Progenitor cell of endocrine pancreas (in vitro differentiated cells): ENCODE measurements at regions not wholly inside any gene's neighbourhood (a gene's known extent, or its start where the extent isn't known, plus 50 kb on each side); places are given as distances from the start of the nearest gene placed in this dataset.

Experiments
- DNase-seq: peaks from one replicate; pipeline ENCODE4 v3.0.0; 2021; ENCODE audit warnings: low spot score; ENCODE audit not compliant: unreplicated experiment
- H3K27ac Mint-ChIP-seq: 2 replicates; pipeline ENCODE4 v1.8.0; 2021; ENCODE audit warnings: mild to moderate bottlenecking, moderate library complexity, mixed read lengths
- H3K27me3 Mint-ChIP-seq: 2 replicates; pipeline ENCODE4 v1.8.0; 2021; ENCODE audit warnings: mixed read lengths
- H3K36me3 Mint-ChIP-seq: 2 replicates; pipeline ENCODE4 v1.8.0; 2022; ENCODE audit warnings: mixed read lengths; ENCODE audit not compliant: insufficient read depth
- H3K4me1 Mint-ChIP-seq: 2 replicates; pipeline ENCODE4 v1.8.0; 2021; ENCODE audit warnings: low read depth, mixed read lengths
- H3K4me3 Mint-ChIP-seq: 2 replicates; pipeline ENCODE4 v1.8.0; 2021; ENCODE audit warnings: low read depth, mild to moderate bottlenecking, moderate library complexity, mixed read lengths
- H3K9me3 Mint-ChIP-seq: 2 replicates; pipeline ENCODE4 v1.8.0; 2021; ENCODE audit warnings: low read depth, mixed read lengths
- TF ChIP-seq, protein P1 (sequence below): fragments of 200-600 bp; sonication (generic); IDR thresholded peaks from one replicate; pipeline ENCODE4 v1.5.0; 2021; ENCODE audit warnings: antibody characterized with exemption, mild to moderate bottlenecking; ENCODE audit not compliant: unreplicated experiment

DNA sequence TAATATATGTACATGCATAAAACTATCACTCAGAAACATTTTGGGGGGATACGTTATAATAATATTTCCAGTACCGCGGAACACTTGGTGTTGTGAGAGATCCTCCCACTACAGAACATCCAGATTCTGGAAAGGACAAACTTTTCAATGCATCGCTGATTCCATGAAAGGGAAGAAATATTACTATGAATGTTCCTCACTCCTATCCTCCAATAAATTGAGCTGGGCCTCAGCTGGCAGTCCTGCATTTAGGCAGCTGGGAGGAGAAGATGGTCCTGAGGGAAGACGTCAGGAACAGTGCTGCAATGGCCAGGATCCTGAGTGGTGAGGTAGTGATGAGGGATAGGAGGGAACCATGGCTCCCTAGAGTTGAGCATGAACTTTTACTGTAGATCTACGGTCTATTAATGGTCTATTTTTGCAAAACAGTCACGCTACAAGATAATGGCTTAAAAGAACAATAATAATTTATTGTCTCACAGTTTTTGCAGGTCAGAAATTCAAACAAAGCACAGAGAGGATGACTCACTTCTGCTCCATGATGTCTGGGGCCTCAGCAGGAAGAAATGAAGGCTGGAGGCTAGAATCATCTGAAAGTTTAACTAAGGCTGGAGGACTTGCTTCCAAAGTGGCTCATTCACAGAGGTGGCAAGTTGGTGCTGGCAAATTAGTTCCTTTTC is 538.1 kb downstream of the STIM2 start:
- DNase-seq = no peak
- TF ChIP-seq, protein P1, sequence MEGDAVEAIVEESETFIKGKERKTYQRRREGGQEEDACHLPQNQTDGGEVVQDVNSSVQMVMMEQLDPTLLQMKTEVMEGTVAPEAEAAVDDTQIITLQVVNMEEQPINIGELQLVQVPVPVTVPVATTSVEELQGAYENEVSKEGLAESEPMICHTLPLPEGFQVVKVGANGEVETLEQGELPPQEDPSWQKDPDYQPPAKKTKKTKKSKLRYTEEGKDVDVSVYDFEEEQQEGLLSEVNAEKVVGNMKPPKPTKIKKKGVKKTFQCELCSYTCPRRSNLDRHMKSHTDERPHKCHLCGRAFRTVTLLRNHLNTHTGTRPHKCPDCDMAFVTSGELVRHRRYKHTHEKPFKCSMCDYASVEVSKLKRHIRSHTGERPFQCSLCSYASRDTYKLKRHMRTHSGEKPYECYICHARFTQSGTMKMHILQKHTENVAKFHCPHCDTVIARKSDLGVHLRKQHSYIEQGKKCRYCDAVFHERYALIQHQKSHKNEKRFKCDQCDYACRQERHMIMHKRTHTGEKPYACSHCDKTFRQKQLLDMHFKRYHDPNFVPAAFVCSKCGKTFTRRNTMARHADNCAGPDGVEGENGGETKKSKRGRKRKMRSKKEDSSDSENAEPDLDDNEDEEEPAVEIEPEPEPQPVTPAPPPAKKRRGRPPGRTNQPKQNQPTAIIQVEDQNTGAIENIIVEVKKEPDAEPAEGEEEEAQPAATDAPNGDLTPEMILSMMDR = no peak
- H3K27me3 Mint-ChIP-seq = no peaks in the 10 kb centered on the region
- peaks cover 19% of the 10 kb centered on the region for H3K9me3 Mint-ChIP-seq
- H3K27ac Mint-ChIP-seq = no peak overlapping the region
- no peaks in the 10 kb centered on the region for H3K36me3 Mint-ChIP-seq
- no peak overlapping the region for H3K4me3 Mint-ChIP-seq
- no peaks in the 10 kb centered on the region for H3K4me1 Mint-ChIP-seq

DNA sequence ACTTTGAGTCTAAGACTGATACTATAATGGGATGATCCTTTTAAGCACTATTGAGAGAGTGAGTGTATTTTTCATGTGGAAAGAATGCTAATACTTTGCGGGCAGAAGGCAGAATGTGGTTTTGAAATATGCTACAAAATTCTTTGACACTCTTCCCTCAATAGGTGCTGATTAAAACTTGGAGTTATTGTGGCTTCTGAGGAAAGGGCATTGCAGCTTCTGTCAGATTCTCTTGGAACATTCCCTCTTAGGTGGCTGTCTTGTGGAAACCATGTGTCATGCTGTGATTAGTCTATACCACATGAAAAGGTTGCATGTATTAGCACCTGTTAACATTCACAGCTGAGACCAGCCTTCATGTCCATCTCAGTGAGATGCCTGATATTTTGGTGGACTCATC is 547.0 kb downstream of the STIM2 start:
- Mint-ChIP-seq H3K4me3 (no peak overlapping the region), H3K27ac (no peak overlapping the region), H3K36me3 (no peaks in the 10 kb centered on the region), H3K9me3 (peaks cover 13% of the 10 kb centered on the region), H3K27me3 (no peaks in the 10 kb centered on the region), H3K4me1 (no peaks in the 10 kb centered on the region)
- TF ChIP-seq, protein P1 = no peak
- no peak for DNase-seq

DNA sequence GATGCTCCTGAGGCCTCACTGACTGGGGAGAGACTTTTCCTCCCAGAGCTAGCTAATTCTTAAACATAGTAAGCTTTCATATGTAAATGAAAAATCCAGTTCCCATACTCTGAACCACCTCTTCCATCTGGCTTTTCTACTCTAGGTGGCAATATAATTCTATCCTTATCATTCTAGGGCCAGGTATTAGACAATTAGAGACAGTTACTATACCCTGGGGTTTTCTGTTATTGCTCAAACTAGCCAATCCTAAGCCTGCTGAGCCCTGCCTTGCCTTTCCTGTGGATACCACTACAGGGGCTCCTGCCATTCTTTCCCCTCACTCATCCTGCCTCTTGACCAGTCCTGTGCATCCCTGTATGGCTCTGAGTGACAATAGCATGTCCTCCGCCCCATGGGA is 552.0 kb downstream of the STIM2 start:
- TF ChIP-seq, protein P1 = no peak
- no peak for DNase-seq

DNA sequence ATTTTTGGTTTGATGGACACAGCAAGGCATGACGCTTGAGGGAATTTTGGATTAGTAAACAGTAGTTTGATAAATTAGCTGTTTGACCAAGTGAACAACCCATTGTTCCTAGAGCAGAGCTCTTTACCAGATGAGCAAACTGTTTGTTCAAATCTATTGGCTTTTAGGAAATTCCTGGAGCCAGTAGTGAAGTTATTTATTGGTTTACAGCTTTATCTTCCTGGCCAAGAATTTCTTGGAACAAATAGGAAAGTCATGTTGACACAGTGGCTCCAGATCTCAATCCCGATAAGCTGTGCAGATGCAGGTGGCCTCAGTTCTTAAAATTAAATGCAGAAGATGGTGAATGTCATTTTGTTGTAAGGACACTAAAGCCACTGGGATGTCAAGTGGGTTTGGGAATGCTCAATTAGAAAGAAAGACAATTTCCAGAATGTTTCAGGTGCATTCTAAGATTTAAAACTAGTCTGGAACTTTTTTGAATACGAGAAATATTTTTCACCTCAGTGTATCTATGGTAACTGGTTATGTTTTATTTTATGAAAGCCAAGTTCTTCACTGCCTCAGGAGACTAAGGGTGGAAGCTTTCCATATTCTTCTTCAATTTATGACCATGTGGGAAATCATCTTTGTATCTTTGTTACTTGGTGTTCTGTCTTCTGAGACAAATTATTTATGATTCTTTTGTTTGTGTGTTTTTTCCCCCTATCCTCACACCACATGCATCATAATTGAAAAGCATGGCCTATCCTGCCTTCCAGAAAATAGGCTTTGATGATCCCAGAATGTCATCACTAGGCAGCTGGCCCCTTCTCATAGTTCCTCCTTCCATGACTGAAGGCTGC is 554.5 kb downstream of the STIM2 start:
- Mint-ChIP-seq H3K9me3 (peaks cover 22% of the 10 kb centered on the region), H3K36me3 (peaks cover 8% of the 10 kb centered on the region), H3K4me3 (no peak overlapping the region), H3K27ac (peak overlapping the region; percentile 44), H3K4me1 (peaks cover 8% of the 10 kb centered on the region), H3K27me3 (no peaks in the 10 kb centered on the region)
- DNase-seq = no peak
- TF ChIP-seq, protein P1 = no peak

More for the DNA sequence above, 552.0 kb downstream of the STIM2 start:
- peaks cover 8% of the 10 kb centered on the region for H3K4me1 Mint-ChIP-seq
- H3K36me3 Mint-ChIP-seq = peaks cover 4% of the 10 kb centered on the region
- H3K9me3 Mint-ChIP-seq = peaks cover 12% of the 10 kb centered on the region
- H3K4me3 Mint-ChIP-seq = no peak overlapping the region
- H3K27ac Mint-ChIP-seq = no peak overlapping the region
- H3K27me3 Mint-ChIP-seq = no peaks in the 10 kb centered on the region

DNA sequence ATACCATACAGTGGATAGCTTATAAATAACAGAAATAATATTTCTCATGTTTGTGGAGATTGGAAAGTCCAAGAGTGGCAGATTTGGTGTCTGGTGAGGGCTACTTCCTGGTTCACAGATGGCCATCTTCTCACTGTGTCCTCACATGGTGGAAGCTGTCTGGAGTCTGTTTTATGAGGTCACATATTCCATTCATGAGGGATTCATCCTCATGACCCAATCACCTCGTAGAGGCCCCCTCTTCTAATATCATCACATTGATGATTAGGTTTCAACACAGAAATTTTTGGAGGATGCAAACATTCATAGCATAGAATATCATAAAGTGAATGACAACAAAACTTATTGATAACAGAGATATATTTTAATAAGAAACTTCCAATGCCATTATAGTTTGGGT is 568.0 kb downstream of the STIM2 start:
- Mint-ChIP-seq H3K27ac (no peak overlapping the region), H3K9me3 (peaks cover 8% of the 10 kb centered on the region), H3K36me3 (no peaks in the 10 kb centered on the region), H3K4me1 (no peaks in the 10 kb centered on the region), H3K27me3 (no peaks in the 10 kb centered on the region), H3K4me3 (no peak overlapping the region)
- no peak for DNase-seq
- TF ChIP-seq, protein P1 = no peak
